Gastrocnemius medialis (tissue), 4 donors: ENCODE measurements at regions not wholly inside any gene's neighbourhood (a gene's known extent, or its start where the extent isn't known, plus 50 kb on each side); places are given as distances from the start of the nearest gene placed in this dataset.

Source experiments
- ATAC-seq, 2 donors: fragments of 150-250 bp; one replicate each; pipeline ENCODE4 v1.9.1; 2016
- DNase-seq, 2 donors: peaks; one replicate each; pipeline ENCODE4 v3.0.0-alpha.2; 2019
- H3K27ac ChIP-seq, 4 donors: fragments of 200-600 bp; sonication (generic); 1 replicate in 1 of 4; 2 replicates in 3 of 4; pipeline ENCODE4 v1.5.1; 2016 to 2018; ENCODE audit warnings: mild to moderate bottlenecking in 2 of 4, moderate library complexity in 1 of 4
- H3K27me3 ChIP-seq, 3 donors: fragments of 200-600 bp; sonication (generic) in 2 of 3; 1 replicate in 1 of 3; 2 replicates in 2 of 3; pipeline versions ENCODE4 v1.5.1 to v1.6.0; 2016 to 2019; ENCODE audit warnings: mild to moderate bottlenecking in 1 of 3, moderate library complexity in 1 of 3
- H3K36me3 ChIP-seq, 2 donors: fragments of 200-600 bp; sonication (generic) in 1 of 2; one replicate each; pipeline ENCODE4 v1.5.1; 2017 to 2018
- H3K4me1 ChIP-seq, 2 donors: fragments of 200-600 bp; sonication (generic) in 1 of 2; one replicate each; pipeline ENCODE4 v1.5.1; 2016 to 2017; ENCODE audit warnings: mild to moderate bottlenecking in 2 of 2
- H3K4me3 ChIP-seq, 4 donors: fragments of 200-600 bp; sonication (generic) in 3 of 4; 1 replicate in 1 of 4; 2 replicates in 3 of 4; pipeline ENCODE4 v1.5.1; 2016 to 2019; ENCODE audit warnings: mild to moderate bottlenecking in 2 of 4
- H3K9me3 ChIP-seq, 3 donors: fragments of 200-600 bp; sonication (generic) in 2 of 3; 1 replicate in 1 of 3; 2 replicates in 2 of 3; pipeline ENCODE4 v1.5.1; 2016 to 2019
- POLR2A ChIP-seq, 2 donors: fragments of 450-650 bp; IDR thresholded peaks; one replicate each; pipeline ENCODE4 v1.6.1; 2017; ENCODE audit warnings: antibody characterized with exemption in 2 of 2, mild to moderate bottlenecking in 2 of 2, moderate library complexity in 2 of 2
- in situ Hi-C, 4 donors: fragments of 200-750 bp; cut with MboI; loops; one replicate each; pipeline versions ENCODE4 v1.15.0 to v1.8.0; 2017; ENCODE audit warnings: low sequenced_read_pairs in 4 of 4
- intact Hi-C: fragments of 100-400 bp; cut with DNase I; formaldehyde crosslinking; loops from one replicate; pipeline ENCODE4 v1.15.1; 2023; ENCODE audit warnings: low total_unique reads
- TF ChIP-seq, protein P1 (sequence below), 5 experiments: fragments of 450-650 bp in 3 of 5; fragments of 200-600 bp in 2 of 5; sonication (generic) in 2 of 5; IDR thresholded peaks in 4 of 5; conservative IDR thresholded peaks in 1 of 5; 1 replicate in 4 of 5; 2 replicates in 1 of 5; pipeline ENCODE4 v1.5.1; 2016 to 2019; ENCODE audit warnings: antibody characterized with exemption in 5 of 5, mild to moderate bottlenecking in 3 of 5, moderate library complexity in 3 of 5

DNA sequence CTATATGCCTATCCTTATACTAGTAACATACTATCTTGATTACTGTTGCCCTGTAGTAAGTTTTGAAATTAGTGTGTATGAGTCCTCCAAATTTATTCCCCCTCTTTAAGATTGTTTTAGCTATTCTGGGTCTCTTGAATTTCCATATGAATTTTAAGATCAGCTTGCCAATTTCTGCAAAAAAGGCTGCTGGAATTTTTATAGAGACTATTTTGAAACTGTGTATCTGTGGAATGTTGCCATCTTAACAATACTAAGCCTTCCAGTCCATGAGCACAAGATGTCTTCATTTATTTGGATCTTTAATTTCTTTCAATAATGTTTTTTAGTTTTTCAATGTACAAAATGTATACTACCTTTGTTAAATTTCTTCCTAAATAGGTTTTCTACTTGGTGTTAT is 79.8 kb upstream of the ETV6 start:
- H3K4me1 ChIP-seq = no peaks in the 10 kb centered on the region
- in situ Hi-C loops (loop anchor here in 1 of 4 donors (25.0 kb wide), 1 partner anchor 768 kb away; no protein-coding TSS in a partner anchor), intact Hi-C loops (no loop called here)
- no peak overlapping the region for H3K4me3 ChIP-seq
- H3K27ac ChIP-seq = no peak overlapping the region
- ATAC-seq = no peak
- no peak for DNase-seq
- no peaks in the 10 kb centered on the region for H3K9me3 ChIP-seq
- no peaks in the 10 kb centered on the region for H3K27me3 ChIP-seq
- H3K36me3 ChIP-seq = no peaks in the 10 kb centered on the region
- TF ChIP-seq, protein P1, sequence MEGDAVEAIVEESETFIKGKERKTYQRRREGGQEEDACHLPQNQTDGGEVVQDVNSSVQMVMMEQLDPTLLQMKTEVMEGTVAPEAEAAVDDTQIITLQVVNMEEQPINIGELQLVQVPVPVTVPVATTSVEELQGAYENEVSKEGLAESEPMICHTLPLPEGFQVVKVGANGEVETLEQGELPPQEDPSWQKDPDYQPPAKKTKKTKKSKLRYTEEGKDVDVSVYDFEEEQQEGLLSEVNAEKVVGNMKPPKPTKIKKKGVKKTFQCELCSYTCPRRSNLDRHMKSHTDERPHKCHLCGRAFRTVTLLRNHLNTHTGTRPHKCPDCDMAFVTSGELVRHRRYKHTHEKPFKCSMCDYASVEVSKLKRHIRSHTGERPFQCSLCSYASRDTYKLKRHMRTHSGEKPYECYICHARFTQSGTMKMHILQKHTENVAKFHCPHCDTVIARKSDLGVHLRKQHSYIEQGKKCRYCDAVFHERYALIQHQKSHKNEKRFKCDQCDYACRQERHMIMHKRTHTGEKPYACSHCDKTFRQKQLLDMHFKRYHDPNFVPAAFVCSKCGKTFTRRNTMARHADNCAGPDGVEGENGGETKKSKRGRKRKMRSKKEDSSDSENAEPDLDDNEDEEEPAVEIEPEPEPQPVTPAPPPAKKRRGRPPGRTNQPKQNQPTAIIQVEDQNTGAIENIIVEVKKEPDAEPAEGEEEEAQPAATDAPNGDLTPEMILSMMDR (IDR thresholded peaks at IDR 0.05 in 4 of 5, conservative IDR thresholded peaks at IDR 0.05 in 1 of 5) = no peak
- TF ChIP-seq POLR2A (IDR thresholded peaks at IDR 0.05) = no peak

DNA sequence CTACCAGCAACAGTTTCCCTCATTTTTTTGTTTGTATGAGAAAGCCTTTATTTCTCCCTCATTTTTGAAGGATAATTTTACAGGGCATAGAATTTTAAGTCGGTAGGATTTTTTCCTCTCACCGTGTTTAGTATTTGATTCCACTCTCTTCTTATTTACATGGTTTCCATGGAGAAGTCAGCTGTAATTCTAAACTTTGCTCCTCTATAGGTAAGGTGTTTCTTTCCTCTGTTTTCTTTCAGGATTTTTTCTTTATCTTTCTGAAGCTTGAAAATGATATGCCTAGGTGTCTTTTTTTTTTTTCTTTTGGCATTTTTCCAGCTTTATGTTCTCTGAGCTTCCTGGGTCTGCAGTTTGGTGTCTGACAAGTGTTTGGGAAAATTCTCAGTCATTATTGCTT is 75.6 kb upstream of the ETV6 start:
- Histone ChIP-seq H3K4me1 (no peaks in the 10 kb centered on the region), H3K27me3 (peaks cover 0 to 3% (median 0%) of the 10 kb centered on the region in 3 donors), H3K9me3 (no peaks in the 10 kb centered on the region), H3K36me3 (no peaks in the 10 kb centered on the region), H3K4me3 (no peak overlapping the region), H3K27ac (no peak overlapping the region)
- in situ Hi-C loops = loop anchor here in 1 of 4 donors (25.0 kb wide), 1 partner anchor 763 kb away; no protein-coding TSS in a partner anchor
- intact Hi-C loops = no loop called here
- no peak for ATAC-seq
- TF ChIP-seq, protein P1 (IDR thresholded peaks at IDR 0.05 in 4 of 5, conservative IDR thresholded peaks at IDR 0.05 in 1 of 5) = no peak
- TF ChIP-seq POLR2A (IDR thresholded peaks at IDR 0.05) = no peak
- DNase-seq = no peak

DNA sequence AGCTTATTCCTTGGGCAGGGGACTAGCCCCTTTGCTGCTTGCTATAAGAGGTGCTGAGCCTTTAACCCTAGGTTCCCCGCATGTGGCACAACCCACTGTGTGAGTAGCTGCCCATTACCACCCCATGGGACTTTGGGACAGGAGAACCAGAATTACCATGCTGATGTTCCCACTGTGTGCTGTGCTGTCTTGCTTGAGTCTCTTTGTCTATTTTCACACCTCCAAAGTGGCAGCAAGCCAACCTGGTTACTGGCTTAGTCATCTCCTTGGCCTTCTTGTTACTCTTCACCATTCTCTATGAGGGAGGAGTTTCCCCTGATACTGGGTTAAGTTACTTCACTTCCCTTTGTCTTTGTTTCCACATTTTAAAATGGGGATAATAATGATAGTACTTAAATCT is 73.4 kb upstream of the ETV6 start:
- H3K36me3 ChIP-seq = no peaks in the 10 kb centered on the region
- no peak overlapping the region for H3K4me3 ChIP-seq
- H3K27me3 ChIP-seq = peaks cover 0 to 3% (median 0%) of the 10 kb centered on the region in 3 donors
- no peak for ATAC-seq
- TF ChIP-seq POLR2A (IDR thresholded peaks at IDR 0.05) = no peak
- TF ChIP-seq, protein P1 (IDR thresholded peaks at IDR 0.05 in 4 of 5, conservative IDR thresholded peaks at IDR 0.05 in 1 of 5) = no peak
- in situ Hi-C loops (loop anchor here in 2 of 4 donors (25.0 kb wide), 1 partner anchor 761 kb away; no protein-coding TSS in a partner anchor), intact Hi-C loops (no loop called here)
- no peak overlapping the region for H3K27ac ChIP-seq
- DNase-seq = no peak
- H3K9me3 ChIP-seq = no peaks in the 10 kb centered on the region
- H3K4me1 ChIP-seq = no peaks in the 10 kb centered on the region

DNA sequence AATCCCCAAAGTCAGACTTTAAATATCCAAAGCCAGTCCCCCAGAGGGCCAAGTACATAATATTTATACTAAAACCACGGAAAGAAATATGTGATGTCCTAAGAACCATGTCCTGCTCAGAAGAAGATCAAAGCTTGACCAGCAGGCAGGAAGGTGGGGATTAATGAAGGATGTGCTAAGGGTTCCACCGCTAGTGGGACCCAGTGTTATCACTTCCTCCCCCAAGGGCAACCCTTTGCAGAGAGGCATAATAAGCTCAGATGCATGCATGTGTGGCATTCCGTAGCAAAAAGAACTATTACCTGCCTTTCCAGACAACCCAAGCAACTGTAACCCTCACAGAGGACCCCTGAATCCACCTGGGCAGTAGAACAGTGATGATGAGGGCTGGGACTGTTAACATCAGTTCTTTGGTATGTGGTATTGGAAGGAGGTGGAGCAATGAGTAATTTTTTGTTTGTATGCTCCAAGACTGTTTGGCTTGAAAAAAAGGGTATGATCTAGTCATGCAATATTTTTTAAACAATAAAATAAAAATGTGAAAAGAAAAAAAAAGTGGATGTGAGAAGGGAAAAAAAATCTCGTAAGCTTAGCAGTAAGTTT is 71.7 kb upstream of the ETV6 start:
- DNase-seq = no peak
- intact Hi-C loops = no loop called here
- TF ChIP-seq, protein P1 (IDR thresholded peaks at IDR 0.05 in 4 of 5, conservative IDR thresholded peaks at IDR 0.05 in 1 of 5) = no peak
- TF ChIP-seq POLR2A (IDR thresholded peaks at IDR 0.05) = no peak
- Histone ChIP-seq H3K9me3 (no peaks in the 10 kb centered on the region), H3K27me3 (peaks cover 0 to 3% (median 0%) of the 10 kb centered on the region in 3 donors), H3K4me1 (no peaks in the 10 kb centered on the region), H3K36me3 (no peaks in the 10 kb centered on the region), H3K4me3 (no peak overlapping the region), H3K27ac (no peak overlapping the region)
- in situ Hi-C loops = loop anchor here in 2 of 4 donors (25.0 kb wide), 1 partner anchor 760 kb away; no protein-coding TSS in a partner anchor
- no peak for ATAC-seq
